Non-pigmented ciliary epithelial cell (primary cell): ENCODE measurements at regions not wholly inside any gene's neighbourhood (a gene's known extent, or its start where the extent isn't known, plus 50 kb on each side); places are given as distances from the start of the nearest gene placed in this dataset.

ENCODE experiments used
- DNase-seq: peaks from one replicate; pipeline ENCODE4 v3.0.0-alpha.2; 2010; ENCODE audit warnings: low read depth

GRCh38 chr5:143586781-143587362 lies 183.4 kb upstream of the NR3C1 start:
- DNase-seq = no peak

GRCh38 chr5:143585970-143586369 lies 182.5 kb upstream of the NR3C1 start:
- no peak for DNase-seq

- no peak for DNase-seq
Observed at GRCh38 chr5:143583409-143583808, 179.9 kb upstream of the NR3C1 start.

- no peak for DNase-seq
Observed at GRCh38 chr5:143582869-143583268, 179.4 kb upstream of the NR3C1 start.

- DNase-seq = no peak
Observed at GRCh38 chr5:143582176-143582575, 178.7 kb upstream of the NR3C1 start.

DNA sequence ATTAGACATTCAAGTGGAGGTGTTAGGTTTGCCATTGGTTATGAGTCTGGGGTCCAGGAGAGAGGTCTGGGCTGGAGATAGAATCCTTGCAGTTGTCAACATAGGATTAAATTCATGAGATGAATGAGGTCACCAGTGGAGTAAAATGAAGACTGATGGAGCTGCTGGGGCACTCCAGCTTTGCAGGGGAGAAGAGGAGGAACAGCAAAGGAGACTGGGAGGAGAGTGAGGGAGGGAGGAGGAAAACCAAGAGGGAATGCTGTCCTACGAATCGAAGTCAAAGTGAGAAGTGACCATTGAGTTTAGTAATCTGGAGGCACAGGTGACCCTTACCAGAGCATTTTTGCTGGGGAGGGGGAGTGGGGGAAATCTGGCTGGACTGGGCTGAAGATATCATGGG lies 178.2 kb upstream of the NR3C1 start:
- no peak for DNase-seq

- no peak for DNase-seq
Observed at GRCh38 chr5:143581147-143581546, 177.7 kb upstream of the NR3C1 start.

GRCh38 chr5:143576711-143577484 lies 173.4 kb upstream of the NR3C1 start:
- no peak for DNase-seq

DNA sequence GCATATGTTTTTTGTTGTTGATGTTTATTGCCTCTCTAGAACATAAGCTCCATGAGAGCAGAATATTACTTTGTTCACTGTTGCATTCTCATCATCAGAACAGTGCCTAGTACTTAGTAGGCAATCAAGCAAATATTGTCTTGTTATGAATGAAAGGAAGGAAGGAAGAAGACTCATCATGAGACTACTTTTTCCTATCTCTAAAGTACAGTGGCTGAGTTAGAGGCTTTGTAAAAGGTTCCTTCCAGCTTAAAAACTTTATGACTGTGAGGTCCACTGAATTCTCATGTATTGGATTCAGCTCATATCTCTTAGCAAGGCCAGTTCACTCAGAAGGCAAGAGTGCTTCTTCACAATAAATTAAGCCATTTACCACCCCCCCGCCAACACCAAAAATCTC lies 171.8 kb upstream of the NR3C1 start:
- no peak for DNase-seq

GRCh38 chr5:143574236-143574635 lies 170.8 kb upstream of the NR3C1 start:
- no peak for DNase-seq

DNA sequence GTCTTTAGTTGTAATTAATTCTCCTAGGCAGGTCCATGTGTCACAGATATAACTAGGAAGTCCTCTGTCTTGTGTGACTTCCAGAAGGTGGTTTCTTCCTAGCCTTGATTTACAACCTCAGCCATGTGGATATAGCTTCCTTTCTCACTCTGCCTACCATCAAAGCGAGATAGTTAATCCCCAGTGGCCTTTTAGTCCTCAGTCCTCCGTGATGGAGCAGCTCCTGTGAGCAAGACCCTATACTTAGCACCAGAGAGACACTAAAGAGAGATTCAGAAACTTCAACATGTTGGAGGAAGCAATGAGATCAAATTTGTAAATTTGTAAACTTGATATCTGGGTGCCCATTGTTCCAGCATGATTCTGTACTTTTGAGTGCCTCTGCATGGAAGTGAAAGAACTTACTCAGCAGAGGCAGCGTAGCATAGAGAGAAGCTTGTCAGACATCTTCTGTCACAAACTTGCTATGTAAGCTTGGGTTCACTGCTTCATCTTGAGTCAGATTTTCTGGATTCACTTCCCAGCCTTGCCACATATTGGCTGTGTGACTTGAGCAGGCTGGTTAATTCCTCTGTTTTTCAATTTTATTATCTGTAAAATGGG lies 170.2 kb upstream of the NR3C1 start:
- no peak for DNase-seq

- DNase-seq = no peak
Observed at GRCh38 chr5:143572671-143573070, 169.2 kb upstream of the NR3C1 start.

DNA sequence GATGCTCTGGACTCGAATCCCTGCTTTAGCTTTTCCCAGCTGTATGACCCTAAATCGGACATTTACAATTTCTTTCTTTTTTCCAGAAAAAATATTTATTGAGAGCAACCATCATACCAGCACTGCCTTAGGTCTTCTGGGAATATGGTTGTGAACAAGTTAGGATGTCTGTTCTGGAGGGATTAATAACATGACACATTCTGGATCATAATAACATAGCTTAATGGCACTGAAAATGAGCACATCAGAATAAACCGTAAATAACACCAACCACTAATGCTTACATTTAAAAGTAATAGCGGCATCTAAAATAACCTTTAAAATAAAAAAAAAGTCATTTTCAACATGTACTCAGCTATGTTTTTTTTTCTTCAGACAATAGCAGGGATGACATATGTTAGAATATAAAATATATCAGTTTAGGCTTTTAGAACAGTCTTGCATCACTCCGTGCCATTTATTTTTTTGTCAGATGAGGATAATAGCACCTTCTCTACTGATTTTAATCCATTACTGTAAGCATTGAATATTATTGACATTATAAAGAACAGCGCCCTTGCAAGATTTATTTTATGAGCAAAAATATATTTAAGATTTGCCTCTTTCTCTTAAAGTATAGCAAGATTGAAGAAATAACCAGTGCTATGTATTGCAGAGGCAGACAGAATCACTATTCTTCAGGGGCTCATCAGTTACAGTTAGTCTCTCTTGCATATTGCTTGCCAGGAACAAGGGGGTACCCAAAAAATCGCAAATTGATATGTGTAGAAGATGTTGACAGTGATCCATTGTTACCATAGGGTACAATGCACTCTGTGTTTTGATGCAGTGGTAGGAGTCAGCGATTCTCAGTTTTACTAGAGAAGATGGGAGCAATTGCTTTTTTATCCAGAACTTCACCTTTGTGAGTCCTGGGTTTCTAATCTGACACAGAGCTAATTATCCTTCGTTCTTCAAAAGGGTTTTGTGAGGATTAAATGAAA lies 168.4 kb upstream of the NR3C1 start:
- DNase-seq = no peak

DNA sequence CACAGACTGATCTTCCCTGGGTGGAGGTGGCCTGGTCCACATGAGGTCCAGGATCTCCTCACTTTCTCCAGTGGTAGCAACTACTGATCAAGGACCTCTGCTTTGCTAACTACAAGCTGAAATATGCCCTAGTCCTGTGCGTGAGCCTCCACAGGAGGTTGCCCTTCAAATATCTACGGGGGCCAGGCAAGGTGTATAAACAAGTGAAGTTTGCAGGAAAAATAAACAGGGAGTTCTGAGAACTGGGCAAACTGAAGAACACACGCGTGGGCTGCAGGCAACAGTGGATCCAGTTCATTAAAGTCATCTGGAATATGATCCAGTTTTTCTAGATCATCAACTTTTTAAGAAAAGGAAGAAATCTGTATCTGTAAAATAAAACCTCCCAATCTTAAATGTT lies 167.5 kb upstream of the NR3C1 start:
- no peak for DNase-seq

- no peak for DNase-seq
Observed at GRCh38 chr5:143569722-143570567, 166.5 kb upstream of the NR3C1 start.

DNA sequence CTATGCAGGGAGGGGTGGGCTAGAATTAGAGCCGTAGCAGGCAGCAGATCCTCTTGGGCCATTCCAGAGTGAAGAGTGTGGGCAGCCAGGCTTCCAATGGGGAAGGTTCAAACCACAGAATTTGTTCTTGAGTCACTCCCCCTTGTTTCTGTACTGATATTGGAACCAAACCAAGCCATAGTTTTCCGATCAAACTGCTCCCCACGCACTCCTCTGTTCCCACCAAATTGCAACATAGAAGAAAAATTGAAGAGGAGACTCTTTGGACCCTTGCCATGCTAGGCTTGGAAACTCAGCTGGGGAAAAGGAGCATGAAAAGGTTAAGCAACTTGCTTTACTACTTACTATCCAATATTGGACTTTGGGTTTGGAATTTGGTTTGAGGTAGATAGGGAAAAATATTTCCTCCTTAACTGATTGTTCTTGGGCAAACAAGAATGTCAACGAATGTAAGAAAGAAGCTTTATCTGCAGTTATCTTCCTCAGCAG lies 165.8 kb upstream of the NR3C1 start:
- DNase-seq = peak; percentile 76

GRCh38 chr5:143567583-143568504 lies 164.4 kb upstream of the NR3C1 start:
- no peak for DNase-seq

GRCh38 chr5:143566139-143566538 lies 162.7 kb upstream of the NR3C1 start:
- DNase-seq = no peak

DNA sequence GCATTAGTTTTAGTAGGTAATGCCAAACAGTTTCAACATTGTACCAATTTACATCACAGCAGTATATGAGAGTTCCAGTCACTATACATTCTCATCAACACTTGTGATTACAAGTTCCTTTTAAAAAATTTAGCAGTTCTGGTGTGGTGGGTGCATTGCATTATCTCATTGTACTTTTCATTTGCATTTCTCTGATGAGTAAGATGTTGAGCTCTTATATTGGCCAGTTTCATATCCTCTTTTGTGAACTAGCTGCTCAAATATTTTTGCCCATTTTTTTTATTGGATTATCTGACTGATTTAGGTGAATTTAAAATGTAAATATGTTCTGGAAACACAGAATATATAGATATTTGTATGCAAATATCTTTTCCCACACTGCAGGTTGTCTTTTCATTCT lies 160.9 kb upstream of the NR3C1 start:
- no peak for DNase-seq

- DNase-seq = peak; percentile 52
Observed at GRCh38 chr5:143562935-143563334, 159.4 kb upstream of the NR3C1 start.
